ENCODE measurements at regions not wholly inside any gene's neighbourhood (a gene's known extent, or its start where the extent isn't known, plus 50 kb on each side); places are given as distances from the start of the nearest gene placed in this dataset.

- Histone ChIP-seq H3K4me1 (replicated peaks in 1 of 2; ENCODE audit: control insufficient read depth in 2 of 2, insufficient read depth in 2 of 2, low read length in 2 of 2) (peaks cover 0 to 19% of the 10 kb centered on the region in 2 experiments; a peak in 4 of 5 replicates), H3K36me3 (ENCODE audit: control insufficient read depth, insufficient read depth, low read length) (no peaks in the 10 kb centered on the region), H3K9me3 (replicated peaks; ENCODE audit: control insufficient read depth, insufficient read depth, low read depth, low read length) (no peaks in the 10 kb centered on the region), H3K4me3 (no peak overlapping the region), H3K4me2 (ENCODE audit: insufficient read depth, low read length) (no peak overlapping the region), H3K79me2 (ENCODE audit: control insufficient read depth, insufficient read depth, low read length) (no peaks in the 10 kb centered on the region), H3K27me3 (ENCODE audit: control insufficient read depth in 2 of 2, insufficient read depth in 2 of 2, low read length in 2 of 2) (no peaks in the 10 kb centered on the region; a peak in 1 of 5 replicates), H2AFZ (ENCODE audit: low read depth, low read length) (no peak overlapping the region), H3K9me1 (ENCODE audit: control insufficient read depth, insufficient read depth, low read length) (no peaks in the 10 kb centered on the region), H3K27ac (ENCODE audit: extremely low read depth, low read depth, low read length) (no peak overlapping the region), H4K20me1 (replicated peaks; ENCODE audit: control insufficient read depth, insufficient read depth, low read length) (no peaks in the 10 kb centered on the region), H3K9ac (ENCODE audit: insufficient read depth in 1 of 2, low read depth in 2 of 2, low read length in 2 of 2) (no peak overlapping the region)
- ChIA-PET CTCF (ENCODE audit: low intra/inter-chr PET ratio) (no interaction called here), POLR2A (no interaction called here)
- no peak for DNase-seq (ENCODE audit: extremely low read depth in 1 of 4, low spot score in 3 of 4)
- TF ChIP-seq ZNF121 (CRISPR knock-in tag; conservative IDR thresholded peaks at IDR 0.05) (no peak), HIVEP1 (CRISPR knock-in tag; IDR thresholded peaks at IDR 0.05) (no peak), NBN (IDR thresholded peaks at IDR 0.05; ENCODE audit: low read depth) (no peak), ZNF133 (CRISPR knock-in tag; IDR thresholded peaks at IDR 0.05) (no peak), U2AF2 (optimal IDR thresholded peaks at IDR 0.05; ENCODE audit: low read depth, low read length) (no peak), HNRNPUL1 (IDR thresholded peaks at IDR 0.05; ENCODE audit: low read length) (no peak), ZFP91 (CRISPR knock-in tag; IDR thresholded peaks at IDR 0.05) (no peak), AFF1 (IDR thresholded peaks at IDR 0.05; ENCODE audit: low read depth in 1 of 2, partially characterized antibody in 2 of 2) (no peak), SIN3B (IDR thresholded peaks at IDR 0.05; ENCODE audit: low read depth) (no peak), HDGF (IDR thresholded peaks at IDR 0.05) (no peak), ARID3A (IDR thresholded peaks at IDR 0.05; ENCODE audit: borderline replicate concordance, low read depth, low read length) (no peak), POLR2B (IDR thresholded peaks at IDR 0.05; ENCODE audit: low read depth, partially characterized antibody) (no peak), L3MBTL2 (IDR thresholded peaks at IDR 0.05) (no peak)
- no peak for ATAC-seq
- no TSS peak for BruUV-seq (replicated peaks)
- no peak for FAIRE-seq
- in situ Hi-C loops (cut with MboI) (no loop called here), intact Hi-C loops (cut with micrococcal nuclease) (no loop called here)
- WGBS (ENCODE audit: insufficient coverage, low coverage, missing lambda C conversion rate) = 13% methylated on average over 3 of the region's 3 CpGs
Measured at GRCh38 chr12:48413388-48413787, 59.0 kb upstream of the ANP32D start.
